ENCODE measurements at regions not wholly inside any gene's neighbourhood (a gene's known extent, or its start where the extent isn't known, plus 50 kb on each side); places are given as distances from the start of the nearest gene placed in this dataset.

DNA sequence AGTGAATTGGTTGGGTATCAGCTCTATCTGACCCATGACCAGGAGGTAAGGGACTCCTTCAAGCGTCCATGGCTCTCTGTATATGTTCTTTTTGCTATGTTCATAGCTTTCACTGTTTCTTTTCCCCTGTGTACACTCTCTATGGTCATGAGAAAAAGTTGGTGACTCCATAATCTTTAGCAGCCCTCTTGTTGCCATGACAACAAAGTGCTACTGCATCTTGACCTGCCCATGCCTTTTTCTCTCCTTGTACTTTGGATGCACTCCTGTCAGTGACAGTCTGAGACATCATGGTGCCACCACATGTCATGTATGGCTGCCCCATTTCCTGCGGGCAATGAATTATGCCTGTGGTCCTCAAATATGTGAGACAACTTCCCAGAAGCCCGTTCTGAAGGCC is 280.2 kb downstream of the TMEM121 start:
- DNase-seq (ENCODE audit: low read depth in 1 of 2, low spot score in 1 of 2) = no peak
- Histone ChIP-seq H3K27me3 (ENCODE audit: insufficient read depth, poor library complexity, severe bottlenecking) (no peaks in the 10 kb centered on the region), H3K27ac (replicated peaks) (no peak overlapping the region), H3K4me3 (replicated peaks; ENCODE audit: insufficient read depth, low read length) (no peak overlapping the region)
- TF ChIP-seq, protein P1, sequence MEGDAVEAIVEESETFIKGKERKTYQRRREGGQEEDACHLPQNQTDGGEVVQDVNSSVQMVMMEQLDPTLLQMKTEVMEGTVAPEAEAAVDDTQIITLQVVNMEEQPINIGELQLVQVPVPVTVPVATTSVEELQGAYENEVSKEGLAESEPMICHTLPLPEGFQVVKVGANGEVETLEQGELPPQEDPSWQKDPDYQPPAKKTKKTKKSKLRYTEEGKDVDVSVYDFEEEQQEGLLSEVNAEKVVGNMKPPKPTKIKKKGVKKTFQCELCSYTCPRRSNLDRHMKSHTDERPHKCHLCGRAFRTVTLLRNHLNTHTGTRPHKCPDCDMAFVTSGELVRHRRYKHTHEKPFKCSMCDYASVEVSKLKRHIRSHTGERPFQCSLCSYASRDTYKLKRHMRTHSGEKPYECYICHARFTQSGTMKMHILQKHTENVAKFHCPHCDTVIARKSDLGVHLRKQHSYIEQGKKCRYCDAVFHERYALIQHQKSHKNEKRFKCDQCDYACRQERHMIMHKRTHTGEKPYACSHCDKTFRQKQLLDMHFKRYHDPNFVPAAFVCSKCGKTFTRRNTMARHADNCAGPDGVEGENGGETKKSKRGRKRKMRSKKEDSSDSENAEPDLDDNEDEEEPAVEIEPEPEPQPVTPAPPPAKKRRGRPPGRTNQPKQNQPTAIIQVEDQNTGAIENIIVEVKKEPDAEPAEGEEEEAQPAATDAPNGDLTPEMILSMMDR (IDR thresholded peaks at IDR 0.05; ENCODE audit: insufficient read depth, low read length) = no peak
- TF ChIP-seq GABPA (IDR thresholded peaks at IDR 0.05; ENCODE audit: low read depth) = no peak
- TF ChIP-seq SPI1 (IDR thresholded peaks at IDR 0.05; ENCODE audit: borderline replicate concordance, low read depth) = no peak
- TF ChIP-seq POLR2AphosphoS5 (IDR thresholded peaks at IDR 0.05; ENCODE audit: low read depth) = no peak
- TF ChIP-seq, protein P2, sequence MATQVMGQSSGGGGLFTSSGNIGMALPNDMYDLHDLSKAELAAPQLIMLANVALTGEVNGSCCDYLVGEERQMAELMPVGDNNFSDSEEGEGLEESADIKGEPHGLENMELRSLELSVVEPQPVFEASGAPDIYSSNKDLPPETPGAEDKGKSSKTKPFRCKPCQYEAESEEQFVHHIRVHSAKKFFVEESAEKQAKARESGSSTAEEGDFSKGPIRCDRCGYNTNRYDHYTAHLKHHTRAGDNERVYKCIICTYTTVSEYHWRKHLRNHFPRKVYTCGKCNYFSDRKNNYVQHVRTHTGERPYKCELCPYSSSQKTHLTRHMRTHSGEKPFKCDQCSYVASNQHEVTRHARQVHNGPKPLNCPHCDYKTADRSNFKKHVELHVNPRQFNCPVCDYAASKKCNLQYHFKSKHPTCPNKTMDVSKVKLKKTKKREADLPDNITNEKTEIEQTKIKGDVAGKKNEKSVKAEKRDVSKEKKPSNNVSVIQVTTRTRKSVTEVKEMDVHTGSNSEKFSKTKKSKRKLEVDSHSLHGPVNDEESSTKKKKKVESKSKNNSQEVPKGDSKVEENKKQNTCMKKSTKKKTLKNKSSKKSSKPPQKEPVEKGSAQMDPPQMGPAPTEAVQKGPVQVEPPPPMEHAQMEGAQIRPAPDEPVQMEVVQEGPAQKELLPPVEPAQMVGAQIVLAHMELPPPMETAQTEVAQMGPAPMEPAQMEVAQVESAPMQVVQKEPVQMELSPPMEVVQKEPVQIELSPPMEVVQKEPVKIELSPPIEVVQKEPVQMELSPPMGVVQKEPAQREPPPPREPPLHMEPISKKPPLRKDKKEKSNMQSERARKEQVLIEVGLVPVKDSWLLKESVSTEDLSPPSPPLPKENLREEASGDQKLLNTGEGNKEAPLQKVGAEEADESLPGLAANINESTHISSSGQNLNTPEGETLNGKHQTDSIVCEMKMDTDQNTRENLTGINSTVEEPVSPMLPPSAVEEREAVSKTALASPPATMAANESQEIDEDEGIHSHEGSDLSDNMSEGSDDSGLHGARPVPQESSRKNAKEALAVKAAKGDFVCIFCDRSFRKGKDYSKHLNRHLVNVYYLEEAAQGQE (IDR thresholded peaks at IDR 0.05; ENCODE audit: insufficient replicate concordance, low read depth) = no peak

DNA sequence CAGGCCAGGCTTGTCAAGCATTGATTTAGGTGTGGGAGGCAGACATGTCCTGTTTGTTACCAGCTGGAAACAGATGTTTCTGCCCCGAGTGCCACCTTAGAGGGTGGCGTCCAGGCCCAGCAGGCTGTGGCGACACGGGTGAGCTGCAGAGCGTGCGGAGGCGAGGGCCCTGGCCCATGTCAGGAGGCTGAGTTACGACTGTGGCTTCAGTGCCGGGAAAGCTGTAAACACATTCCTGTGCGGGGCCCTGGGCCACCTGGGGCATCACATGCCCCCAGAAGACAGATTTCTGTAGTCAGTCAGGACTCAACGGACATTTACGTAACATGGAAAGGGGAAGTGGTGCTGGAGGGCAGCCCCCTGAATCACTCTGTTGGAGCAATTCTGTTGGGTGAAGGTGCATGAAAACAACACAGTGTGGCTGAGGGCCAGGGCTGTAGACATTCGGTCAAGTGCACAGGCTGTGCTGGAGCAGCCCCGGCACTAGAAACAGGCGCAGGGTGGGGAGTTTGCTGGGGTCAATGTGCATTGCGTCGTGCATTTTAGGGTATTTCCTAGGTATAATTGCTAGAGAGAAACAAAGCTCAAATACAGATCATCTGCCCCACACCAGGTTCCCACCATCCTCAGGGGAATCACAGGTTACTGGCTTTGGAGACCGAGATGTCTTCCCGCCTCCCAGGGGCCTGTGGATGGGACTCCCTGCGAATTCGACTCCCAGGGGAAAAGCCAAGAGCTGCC is 291.8 kb downstream of the TMEM121 start:
- TF ChIP-seq, protein P2 (IDR thresholded peaks at IDR 0.05; ENCODE audit: insufficient replicate concordance, low read depth) = no peak
- TF ChIP-seq POLR2AphosphoS5 (IDR thresholded peaks at IDR 0.05; ENCODE audit: low read depth) = no peak
- TF ChIP-seq, protein P1 (IDR thresholded peaks at IDR 0.05; ENCODE audit: insufficient read depth, low read length) = no peak
- no peak for TF ChIP-seq SPI1 (IDR thresholded peaks at IDR 0.05; ENCODE audit: borderline replicate concordance, low read depth)
- no peak for TF ChIP-seq GABPA (IDR thresholded peaks at IDR 0.05; ENCODE audit: low read depth)
- H3K4me3 ChIP-seq (replicated peaks; ENCODE audit: insufficient read depth, low read length) = no peak overlapping the region
- no peak overlapping the region for H3K27ac ChIP-seq (replicated peaks)
- DNase-seq (ENCODE audit: low read depth in 1 of 2, low spot score in 1 of 2) = no peak
- H3K27me3 ChIP-seq (ENCODE audit: insufficient read depth, poor library complexity, severe bottlenecking) = no peaks in the 10 kb centered on the region

DNA sequence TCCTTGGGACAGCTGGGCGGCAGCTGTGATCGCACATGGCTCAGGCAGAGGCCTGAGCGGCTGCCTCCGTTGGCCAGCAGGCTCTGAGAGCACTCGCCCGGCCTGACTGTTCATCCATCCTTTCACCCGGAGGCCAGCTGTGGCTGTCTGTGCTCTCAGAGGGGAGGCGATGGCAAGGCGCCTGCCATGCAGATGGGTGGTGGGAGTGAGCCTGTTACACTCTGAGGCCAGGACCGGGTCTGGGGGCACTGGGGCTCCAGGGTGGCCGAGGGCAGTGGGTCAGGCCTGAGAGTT is 292.3 kb downstream of the TMEM121 start:
- Histone ChIP-seq H3K27ac (replicated peaks) (no peak overlapping the region), H3K4me3 (replicated peaks; ENCODE audit: insufficient read depth, low read length) (no peak overlapping the region), H3K27me3 (ENCODE audit: insufficient read depth, poor library complexity, severe bottlenecking) (no peaks in the 10 kb centered on the region)
- DNase-seq (ENCODE audit: low read depth in 1 of 2, low spot score in 1 of 2) = no peak
- TF ChIP-seq SPI1 (IDR thresholded peaks at IDR 0.05; ENCODE audit: borderline replicate concordance, low read depth) (no peak), POLR2AphosphoS5 (IDR thresholded peaks at IDR 0.05; ENCODE audit: low read depth) (no peak), GABPA (IDR thresholded peaks at IDR 0.05; ENCODE audit: low read depth) (no peak)
- TF ChIP-seq, protein P1 (IDR thresholded peaks at IDR 0.05; ENCODE audit: insufficient read depth, low read length) = no peak
- TF ChIP-seq, protein P2 (IDR thresholded peaks at IDR 0.05; ENCODE audit: insufficient replicate concordance, low read depth) = no peak
